NCI-H226 (cell line): ENCODE measurements at regions not wholly inside any gene's neighbourhood (a gene's known extent, or its start where the extent isn't known, plus 50 kb on each side); places are given as distances from the start of the nearest gene placed in this dataset.

Experiments
- DNase-seq: peaks from one replicate; pipeline ENCODE4 v3.0.0-alpha.2; 2015

- no peak for DNase-seq
These were observed 221.2 kb upstream of the MAP3K7 start for GRCh38 chr6:90807791-90808701.

DNA sequence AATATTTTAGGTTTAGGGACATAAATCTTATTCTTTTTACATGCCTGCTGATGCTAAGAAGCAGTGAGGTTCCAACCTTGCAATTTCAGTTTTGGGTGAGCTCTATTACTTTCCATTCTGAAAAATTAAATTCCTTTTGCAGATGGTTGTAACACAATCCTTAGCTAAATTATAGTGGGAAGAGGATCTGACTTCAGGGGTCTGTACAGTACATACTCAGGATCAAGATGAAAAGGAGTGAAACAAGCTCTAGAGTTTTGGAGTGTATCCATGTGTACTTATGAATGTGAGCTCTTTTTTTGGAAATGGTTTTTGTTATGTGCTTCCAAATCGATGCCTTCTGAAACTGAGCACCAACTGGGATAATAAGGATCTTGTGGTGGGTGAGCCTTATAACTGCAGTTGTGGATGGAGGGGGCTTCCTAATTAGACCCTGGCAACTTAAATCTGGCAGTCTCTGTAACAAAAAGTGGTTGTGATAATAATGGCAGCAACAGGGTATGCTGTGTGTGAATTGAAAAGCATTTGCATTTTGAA, 218.8 kb upstream of the MAP3K7 start:
- DNase-seq, result no peak

DNA sequence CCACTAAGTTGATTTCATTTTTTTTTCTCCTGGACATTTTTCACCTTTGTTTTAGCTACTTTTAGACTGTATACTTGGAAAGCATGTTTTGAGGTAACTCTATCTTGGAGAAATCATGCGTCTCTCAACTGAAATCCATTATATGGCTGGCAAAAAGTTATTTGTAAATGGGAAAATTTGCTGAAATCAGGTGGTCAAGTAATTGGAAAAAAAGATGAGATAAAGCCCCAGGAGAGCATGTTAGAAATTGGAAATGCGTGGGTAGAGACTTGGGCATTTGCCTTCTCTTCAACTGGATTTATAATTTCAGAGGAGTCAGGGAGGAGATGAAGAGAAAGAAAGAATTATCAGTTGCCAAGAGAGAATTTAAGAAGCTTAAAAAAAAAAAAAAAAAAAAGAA, 217.1 kb upstream of the MAP3K7 start:
- no peak for DNase-seq

DNA sequence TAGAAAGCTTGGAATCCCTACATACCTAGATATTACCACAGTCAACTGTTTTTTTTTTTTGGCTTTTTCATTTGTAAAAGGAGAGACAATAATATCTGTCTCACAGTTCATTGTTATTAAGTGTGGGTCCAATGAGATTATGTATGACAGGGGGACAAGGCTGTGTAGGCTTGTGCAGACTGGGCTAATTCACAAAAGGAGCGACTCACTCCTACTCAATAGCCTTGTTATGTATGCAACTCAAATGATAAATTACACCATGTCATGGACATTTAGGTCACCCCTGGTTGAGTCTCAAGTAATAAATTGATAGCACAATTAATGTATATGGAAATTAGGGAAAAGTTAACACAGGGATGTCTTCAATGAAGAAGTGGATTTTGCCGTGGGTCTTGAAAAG, 208.2 kb upstream of the MAP3K7 start:
- no peak for DNase-seq

DNA sequence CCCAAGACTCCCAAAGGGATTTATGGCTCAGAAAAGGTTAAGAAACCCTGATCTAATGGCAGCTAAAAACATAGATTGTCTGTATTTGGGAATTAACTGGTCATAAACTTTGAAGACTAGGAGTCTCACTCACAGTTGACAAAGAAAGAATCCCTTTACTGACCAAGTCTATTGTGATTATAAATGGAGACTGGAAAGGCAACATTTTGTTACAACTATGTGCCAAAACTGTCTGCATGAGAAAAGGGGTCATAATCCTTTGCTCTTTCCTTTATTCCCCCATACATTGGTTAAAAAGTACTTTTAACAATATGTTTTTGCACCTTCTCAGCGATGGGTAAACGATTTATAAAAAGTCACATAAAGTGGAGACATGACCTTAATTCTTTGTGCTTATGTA, 206.9 kb upstream of the MAP3K7 start:
- no peak for DNase-seq

DNA sequence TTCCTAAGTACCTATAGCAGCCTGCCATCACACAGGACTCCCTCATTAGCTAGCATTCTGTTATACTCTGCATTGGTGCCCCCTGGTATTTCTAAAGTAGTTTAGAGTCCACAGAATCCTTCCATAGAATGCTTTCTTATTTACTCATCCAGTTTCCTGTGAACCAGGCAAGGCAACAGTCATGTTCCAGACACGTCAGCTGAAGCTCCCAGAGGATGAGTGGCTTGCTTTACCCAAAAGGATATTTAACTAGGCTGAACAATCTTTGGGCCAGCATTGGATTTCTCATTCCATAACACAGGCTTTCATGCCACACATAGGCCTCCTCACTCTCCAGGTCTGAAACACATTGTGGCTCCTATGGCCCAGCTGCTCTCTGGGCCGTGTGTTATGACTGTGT, 203.8 kb upstream of the MAP3K7 start:
- peak; percentile 70 for DNase-seq

- DNase-seq, result no peak
These were observed 203.2 kb upstream of the MAP3K7 start for GRCh38 chr6:90790058-90790457.

DNA sequence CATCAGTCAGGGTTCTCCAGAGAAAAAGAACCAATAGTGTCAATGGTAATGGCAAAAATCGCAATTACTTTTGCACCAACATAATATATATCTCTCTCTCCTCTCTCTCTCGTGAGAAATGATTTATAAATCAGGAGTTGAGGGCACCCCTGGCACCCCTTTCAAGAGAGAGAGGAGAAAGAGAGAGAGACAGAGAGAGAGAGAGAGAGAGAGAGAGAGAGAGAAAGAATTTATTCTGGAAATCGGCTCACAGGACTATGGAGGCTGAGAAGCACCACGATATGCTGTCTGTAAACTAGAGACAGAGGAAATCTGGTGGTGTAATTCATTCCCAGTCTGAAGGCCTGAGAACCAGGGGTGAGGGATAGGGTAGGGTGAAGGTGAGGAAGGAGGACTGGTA, 201.9 kb upstream of the MAP3K7 start:
- DNase-seq, result no peak

GRCh38 chr6:90787446-90787845, 200.6 kb upstream of the MAP3K7 start:
- DNase-seq, result no peak

- no peak for DNase-seq
These were observed 193.9 kb upstream of the MAP3K7 start for GRCh38 chr6:90780778-90781177.

GRCh38 chr6:90780141-90780540, 193.3 kb upstream of the MAP3K7 start:
- DNase-seq, result no peak

- no peak for DNase-seq
These were observed 191.7 kb upstream of the MAP3K7 start for GRCh38 chr6:90778417-90779203.

GRCh38 chr6:90770778-90771177, 183.9 kb upstream of the MAP3K7 start:
- DNase-seq, result no peak

- no peak for DNase-seq
These were observed 179.0 kb upstream of the MAP3K7 start for GRCh38 chr6:90765895-90766294.

DNA sequence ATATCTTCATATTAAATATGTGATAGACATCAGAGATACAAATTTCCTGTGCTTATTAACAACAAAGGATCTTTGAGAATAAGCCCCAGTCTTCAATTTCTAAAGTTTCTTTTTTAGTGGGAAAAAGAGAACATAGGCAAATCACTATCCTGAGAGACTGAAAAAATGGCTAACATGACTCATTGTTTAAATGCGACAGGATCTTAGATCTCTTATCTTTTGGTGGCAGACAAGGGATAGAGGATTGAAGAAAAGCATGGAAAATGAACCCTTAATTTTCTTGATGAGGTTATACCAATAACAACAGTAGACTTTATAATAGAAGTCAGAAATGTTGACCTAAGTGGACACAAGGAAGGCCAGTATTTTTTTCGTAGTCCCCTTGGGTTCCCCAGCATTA, 178.6 kb upstream of the MAP3K7 start:
- DNase-seq, result no peak

DNA sequence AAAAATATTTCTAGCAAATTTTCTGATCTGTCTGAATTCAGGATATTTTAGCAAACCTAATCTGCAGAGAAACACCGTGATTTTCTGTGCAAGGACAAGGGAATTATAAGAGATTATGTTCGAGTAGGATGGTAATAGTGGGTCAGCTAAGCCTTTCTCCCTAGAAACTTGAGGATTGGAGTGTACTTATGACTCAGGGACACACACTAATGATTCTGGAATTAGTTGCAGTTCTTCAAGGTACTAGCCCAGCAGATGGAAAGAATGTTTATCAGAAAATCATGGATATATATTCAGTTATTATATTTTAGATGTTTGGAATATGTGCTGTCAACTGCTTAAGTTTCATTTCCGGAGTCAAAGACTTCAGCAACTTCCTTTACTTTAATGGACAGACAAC, 177.1 kb upstream of the MAP3K7 start:
- peak; percentile 15 for DNase-seq

DNA sequence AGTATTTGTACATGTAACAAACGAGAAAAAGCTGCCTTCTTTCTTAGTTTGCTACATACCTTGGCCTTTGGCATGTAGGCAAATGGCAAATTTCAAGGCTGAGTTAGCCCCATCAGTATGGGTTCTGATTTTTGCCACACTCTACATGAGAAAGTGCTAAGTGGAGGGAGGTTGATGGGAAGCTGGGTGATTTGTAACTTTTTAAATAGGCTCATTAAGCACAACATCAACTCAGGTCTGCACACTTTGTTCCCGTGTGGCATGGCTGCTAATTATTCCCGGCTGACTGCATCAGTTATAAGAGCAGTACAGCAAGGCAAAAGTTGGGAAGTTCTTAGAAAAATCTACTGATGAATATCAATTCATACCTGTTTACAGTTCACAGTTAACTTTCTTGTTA, 172.8 kb upstream of the MAP3K7 start:
- no peak for DNase-seq

DNA sequence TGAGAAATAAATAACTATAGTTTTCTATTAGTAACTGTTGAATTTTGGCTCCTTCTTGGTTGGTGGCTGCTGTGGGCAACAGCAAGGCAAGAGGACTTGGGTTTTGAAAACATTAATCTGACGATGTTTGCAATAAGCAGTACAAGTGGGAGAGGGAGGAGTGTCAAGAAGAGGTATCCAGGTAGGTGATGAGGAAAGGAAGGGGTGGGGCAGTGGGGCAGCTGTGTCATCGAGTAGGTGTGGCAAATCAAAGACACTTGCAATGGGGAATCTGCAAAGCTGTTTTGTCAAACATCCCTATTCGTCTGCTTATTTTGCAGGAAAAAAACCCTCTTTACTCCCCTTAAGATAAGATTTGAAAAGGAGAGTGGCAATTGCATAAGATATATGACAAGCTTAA, 171.9 kb upstream of the MAP3K7 start:
- no peak for DNase-seq

DNA sequence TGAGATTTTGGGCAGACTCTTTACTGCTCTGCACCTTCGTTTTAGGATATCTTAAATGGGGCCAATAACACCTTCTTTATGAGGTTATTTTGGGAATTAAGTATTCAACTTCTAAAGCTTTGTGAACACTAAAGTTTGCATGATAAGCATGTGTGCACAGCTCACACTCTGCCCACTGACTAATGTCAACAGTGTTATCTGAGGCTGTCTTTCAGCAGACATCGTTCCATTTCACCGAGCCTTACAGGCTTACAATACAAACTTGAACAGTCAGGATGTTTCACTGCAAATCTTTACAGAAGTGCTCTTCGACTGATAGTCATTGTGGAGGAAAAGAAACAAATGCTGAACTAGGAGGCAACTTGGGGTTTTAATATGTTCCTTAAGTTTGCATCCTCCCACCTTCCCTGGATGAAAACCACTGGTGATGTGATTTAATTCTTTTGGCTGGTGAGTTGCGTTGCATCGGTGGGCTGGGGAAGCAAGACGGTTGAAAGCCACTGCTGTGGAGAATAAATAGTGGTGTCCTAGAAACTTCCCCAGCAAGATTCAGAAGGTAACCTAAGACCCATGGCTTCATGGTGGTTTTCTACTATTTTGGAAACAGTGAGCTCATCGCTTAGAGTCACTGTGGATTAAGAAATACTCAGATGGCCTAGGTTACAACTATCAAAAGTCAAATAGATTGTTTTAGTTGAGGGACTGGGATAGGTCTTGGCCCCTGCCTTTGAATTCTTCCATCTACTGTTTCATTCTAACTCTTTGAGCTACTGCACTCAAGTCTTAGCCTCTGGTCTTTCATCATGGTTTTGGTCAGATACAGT, 167.2 kb upstream of the MAP3K7 start:
- no peak for DNase-seq

DNA sequence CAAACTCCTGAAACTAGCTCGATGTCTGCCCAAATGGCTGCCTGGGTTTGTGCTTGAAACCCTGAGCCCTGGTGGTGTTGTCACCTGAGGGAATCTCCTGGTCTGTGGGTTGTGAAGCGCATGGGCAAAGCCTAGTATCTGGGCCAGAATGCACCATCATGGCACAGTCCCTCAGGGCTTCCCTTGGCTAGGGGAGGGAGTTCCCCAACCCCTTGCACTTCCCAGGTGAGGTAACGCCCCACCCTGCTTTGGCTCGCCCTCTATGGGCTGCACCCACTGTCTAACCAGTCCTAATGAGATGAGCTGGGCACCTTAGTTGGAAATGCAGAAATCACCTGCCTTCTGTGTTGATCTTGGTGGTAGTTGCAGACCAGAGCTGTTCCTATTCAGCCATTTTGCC, 152.9 kb upstream of the MAP3K7 start:
- no peak for DNase-seq

DNA sequence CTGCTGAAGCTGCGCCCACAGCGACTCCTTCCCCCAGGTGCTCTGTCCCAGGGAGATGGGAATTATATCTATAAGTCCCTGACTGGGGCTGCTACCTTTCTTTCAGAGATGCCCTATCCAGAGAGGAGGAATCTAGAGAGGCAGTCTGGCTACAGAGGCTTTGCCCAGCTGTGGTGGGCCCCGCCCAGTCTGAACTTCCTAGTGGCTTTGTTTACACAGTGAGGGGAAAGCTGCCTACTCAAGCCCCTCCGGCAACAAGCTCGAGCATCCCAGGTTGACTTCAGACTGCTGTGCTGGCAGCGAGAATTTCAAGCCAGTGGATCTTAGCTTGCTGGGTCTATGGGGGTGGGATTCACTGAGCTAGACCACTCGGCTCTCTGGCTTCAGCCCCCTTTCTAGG, 152.5 kb upstream of the MAP3K7 start:
- DNase-seq, result no peak

GRCh38 chr6:90730151-90730673, 143.3 kb upstream of the MAP3K7 start:
- DNase-seq, result no peak

- no peak for DNase-seq
These were observed 142.2 kb upstream of the MAP3K7 start for GRCh38 chr6:90729057-90729456.
